ENCODE measurements at regions not wholly inside any gene's neighbourhood (a gene's known extent, or its start where the extent isn't known, plus 50 kb on each side); places are given as distances from the start of the nearest gene placed in this dataset.

DNA sequence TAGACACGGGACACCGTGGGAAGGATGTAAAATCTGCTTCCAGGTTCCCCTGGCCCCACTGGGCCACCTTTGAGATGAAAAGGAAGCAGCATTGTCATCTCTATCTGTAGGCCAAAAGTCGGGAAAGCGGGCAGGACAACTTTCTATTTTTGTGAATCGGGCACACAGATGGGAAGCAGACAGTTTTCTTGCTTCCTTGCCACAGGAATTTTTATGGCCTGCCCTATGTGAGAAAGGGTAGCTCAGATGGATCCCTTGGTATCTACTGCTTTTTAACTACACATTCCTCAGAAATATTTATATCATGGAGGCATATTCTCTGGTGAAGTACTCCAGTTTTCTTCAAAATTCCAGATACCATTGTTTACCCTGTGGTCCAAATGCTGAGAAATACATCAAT, 735.5 kb downstream of the CBLN2 start:
- no peak overlapping the region for H3K4me2 ChIP-seq (ENCODE audit: control insufficient read depth, extremely low read depth, insufficient read depth, low read depth, low read length)
- dilution Hi-C loops (cut with MboI; ENCODE audit: extremely low pct_ligation_motif_present, low sequenced_read_pairs) = no loop called here

DNA sequence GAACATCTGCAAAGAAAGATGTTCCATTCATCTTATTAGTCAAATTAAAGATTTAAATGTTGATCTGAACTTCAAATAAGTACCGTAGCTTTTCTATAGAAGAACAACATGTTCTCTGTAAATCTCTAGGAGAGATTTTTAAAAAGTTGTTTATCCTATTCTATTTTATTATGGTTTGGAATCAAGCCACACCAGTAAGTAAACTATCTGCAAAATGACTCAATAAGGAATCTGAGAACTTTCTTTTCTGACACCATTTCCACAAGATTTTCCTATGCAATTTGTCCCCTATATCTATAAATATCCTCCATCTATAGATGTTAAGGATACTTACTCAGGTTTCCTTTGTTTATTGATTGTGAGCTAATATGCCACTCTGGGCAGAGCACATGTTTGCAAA, 736.6 kb downstream of the CBLN2 start:
- H3K9me1 ChIP-seq (ENCODE audit: control insufficient read depth, extremely low read depth, insufficient read depth, low read length) = no peaks in the 10 kb centered on the region
- TF ChIP-seq, protein P1, sequence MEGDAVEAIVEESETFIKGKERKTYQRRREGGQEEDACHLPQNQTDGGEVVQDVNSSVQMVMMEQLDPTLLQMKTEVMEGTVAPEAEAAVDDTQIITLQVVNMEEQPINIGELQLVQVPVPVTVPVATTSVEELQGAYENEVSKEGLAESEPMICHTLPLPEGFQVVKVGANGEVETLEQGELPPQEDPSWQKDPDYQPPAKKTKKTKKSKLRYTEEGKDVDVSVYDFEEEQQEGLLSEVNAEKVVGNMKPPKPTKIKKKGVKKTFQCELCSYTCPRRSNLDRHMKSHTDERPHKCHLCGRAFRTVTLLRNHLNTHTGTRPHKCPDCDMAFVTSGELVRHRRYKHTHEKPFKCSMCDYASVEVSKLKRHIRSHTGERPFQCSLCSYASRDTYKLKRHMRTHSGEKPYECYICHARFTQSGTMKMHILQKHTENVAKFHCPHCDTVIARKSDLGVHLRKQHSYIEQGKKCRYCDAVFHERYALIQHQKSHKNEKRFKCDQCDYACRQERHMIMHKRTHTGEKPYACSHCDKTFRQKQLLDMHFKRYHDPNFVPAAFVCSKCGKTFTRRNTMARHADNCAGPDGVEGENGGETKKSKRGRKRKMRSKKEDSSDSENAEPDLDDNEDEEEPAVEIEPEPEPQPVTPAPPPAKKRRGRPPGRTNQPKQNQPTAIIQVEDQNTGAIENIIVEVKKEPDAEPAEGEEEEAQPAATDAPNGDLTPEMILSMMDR (optimal IDR thresholded peaks at IDR 0.05 in 1 of 3, IDR thresholded peaks at IDR 0.05 in 1 of 3, conservative IDR thresholded peaks at IDR 0.05 in 1 of 3; ENCODE audit: extremely low read depth in 1 of 3, insufficient read depth in 2 of 3, low read length in 3 of 3) = no peak
- TF ChIP-seq EZH2 (IDR thresholded peaks at IDR 0.05; ENCODE audit: low read length) = no peak
- no peak overlapping the region for H3K9ac ChIP-seq (ENCODE audit: control insufficient read depth, extremely low read depth, insufficient read depth, low read length)
- peaks cover 2% of the 10 kb centered on the region for H3K9me3 ChIP-seq (ENCODE audit: control insufficient read depth, low read depth, low read length)
- no peaks in the 10 kb centered on the region for H3K79me2 ChIP-seq (ENCODE audit: control insufficient read depth, insufficient read depth, low read length)
- dilution Hi-C loops (cut with MboI; ENCODE audit: extremely low pct_ligation_motif_present, low sequenced_read_pairs) = no loop called here
- no peak overlapping the region for H2AFZ ChIP-seq (ENCODE audit: control insufficient read depth, low read length)
- no peak for DNase-seq (ENCODE audit: low read depth, low spot score)
- no peak overlapping the region for H3K4me3 ChIP-seq (ENCODE audit: control insufficient read depth in 2 of 3, extremely low read depth in 1 of 3, insufficient read depth in 2 of 3, low read depth in 1 of 3, low read length in 3 of 3)
- no peaks in the 10 kb centered on the region for H3K36me3 ChIP-seq (ENCODE audit: control insufficient read depth in 2 of 2, extremely low read depth in 1 of 2, insufficient read depth in 2 of 2, low read length in 2 of 2)
- H3K4me1 ChIP-seq (ENCODE audit: control insufficient read depth, extremely low read depth, insufficient read depth, low read length) = no peaks in the 10 kb centered on the region
- no peaks in the 10 kb centered on the region for H3K27me3 ChIP-seq (ENCODE audit: control insufficient read depth, extremely low read depth, insufficient read depth, low read length)
- no peak overlapping the region for H3K4me2 ChIP-seq (ENCODE audit: control insufficient read depth, extremely low read depth, insufficient read depth, low read depth, low read length)
- H4K20me1 ChIP-seq (ENCODE audit: control insufficient read depth, extremely low read depth, insufficient read depth, low read length) = no peaks in the 10 kb centered on the region
- FAIRE-seq = no peak
- no peak overlapping the region for H3K27ac ChIP-seq (ENCODE audit: control insufficient read depth, insufficient read depth, low read length)

More for the DNA sequence above, 735.5 kb downstream of the CBLN2 start:
- Histone ChIP-seq H3K36me3 (ENCODE audit: control insufficient read depth in 2 of 2, extremely low read depth in 1 of 2, insufficient read depth in 2 of 2, low read length in 2 of 2) (no peaks in the 10 kb centered on the region), H4K20me1 (ENCODE audit: control insufficient read depth, extremely low read depth, insufficient read depth, low read length) (no peaks in the 10 kb centered on the region), H3K4me3 (ENCODE audit: control insufficient read depth in 2 of 3, extremely low read depth in 1 of 3, insufficient read depth in 2 of 3, low read depth in 1 of 3, low read length in 3 of 3) (no peak overlapping the region), H3K4me1 (ENCODE audit: control insufficient read depth, extremely low read depth, insufficient read depth, low read length) (no peaks in the 10 kb centered on the region), H3K9me1 (ENCODE audit: control insufficient read depth, extremely low read depth, insufficient read depth, low read length) (no peaks in the 10 kb centered on the region), H3K9me3 (ENCODE audit: control insufficient read depth, low read depth, low read length) (peaks cover 2% of the 10 kb centered on the region), H3K27me3 (ENCODE audit: control insufficient read depth, extremely low read depth, insufficient read depth, low read length) (no peaks in the 10 kb centered on the region), H3K79me2 (ENCODE audit: control insufficient read depth, insufficient read depth, low read length) (no peaks in the 10 kb centered on the region), H3K27ac (ENCODE audit: control insufficient read depth, insufficient read depth, low read length) (no peak overlapping the region), H3K9ac (ENCODE audit: control insufficient read depth, extremely low read depth, insufficient read depth, low read length) (no peak overlapping the region), H2AFZ (ENCODE audit: control insufficient read depth, low read length) (no peak overlapping the region)
- FAIRE-seq (no peak), DNase-seq (ENCODE audit: low read depth, low spot score) (no peak)
- TF ChIP-seq EZH2 (IDR thresholded peaks at IDR 0.05; ENCODE audit: low read length) = no peak
- TF ChIP-seq, protein P1 (optimal IDR thresholded peaks at IDR 0.05 in 1 of 3, IDR thresholded peaks at IDR 0.05 in 1 of 3, conservative IDR thresholded peaks at IDR 0.05 in 1 of 3; ENCODE audit: extremely low read depth in 1 of 3, insufficient read depth in 2 of 3, low read length in 3 of 3) = no peak
